ENCODE measurements at regions not wholly inside any gene's neighbourhood (a gene's known extent, or its start where the extent isn't known, plus 50 kb on each side); places are given as distances from the start of the nearest gene placed in this dataset.

DNA sequence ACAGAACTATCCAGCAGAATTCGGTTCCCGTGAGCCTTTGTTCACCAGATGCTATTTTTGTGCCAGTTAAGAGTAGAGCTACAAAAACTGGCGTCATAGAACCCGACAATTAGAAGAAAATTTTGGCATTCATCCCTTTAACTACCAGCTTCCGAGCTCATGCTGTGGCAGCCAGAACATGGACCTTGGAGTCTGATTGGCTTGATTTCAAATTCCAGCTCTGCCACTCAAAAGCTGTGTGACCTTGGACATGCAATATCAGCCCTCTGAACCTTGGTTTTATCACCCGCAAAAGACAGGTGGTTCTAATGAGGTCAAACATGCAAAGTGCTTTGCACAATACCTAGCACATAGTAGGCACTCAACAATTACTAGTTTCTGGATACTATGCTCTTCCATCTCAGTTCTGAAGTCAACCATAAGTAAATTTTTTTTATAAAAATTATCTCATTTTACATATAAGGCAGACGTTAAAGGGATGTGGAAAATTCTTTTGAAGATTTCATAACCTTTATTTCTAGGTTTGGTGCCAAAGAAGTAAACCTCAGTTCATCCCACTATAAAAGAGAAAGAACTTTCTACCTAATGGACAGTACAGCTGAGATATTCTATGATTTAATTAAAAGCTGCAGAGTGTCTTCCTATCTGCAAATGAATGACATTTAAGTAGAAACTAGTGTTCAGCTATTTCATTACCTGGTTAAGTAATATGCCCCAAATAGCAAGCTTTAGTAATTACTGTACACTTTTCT, 331.5 kb downstream of the HAPSTR1 start:
- DNase-seq = no peak

DNA sequence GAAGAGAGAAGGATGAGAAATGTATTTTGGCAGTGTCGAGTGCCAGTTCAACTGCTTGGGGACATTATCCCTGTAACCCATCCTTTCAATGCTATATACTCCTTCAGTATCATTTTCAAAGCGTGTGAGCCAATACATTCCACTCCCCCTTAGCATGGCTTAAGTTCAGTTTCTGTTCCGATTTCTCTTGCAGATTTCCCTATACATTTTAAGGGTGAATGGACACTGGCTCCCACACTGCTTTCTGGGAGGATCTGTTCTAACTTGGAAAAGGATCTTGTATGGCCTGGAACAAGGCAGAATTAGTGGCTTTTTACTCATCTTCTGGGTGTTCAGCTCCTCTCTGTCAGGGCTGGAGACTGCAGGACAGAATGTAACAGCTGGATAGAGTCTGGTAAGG, 333.8 kb downstream of the HAPSTR1 start:
- DNase-seq = no peak

- no peak for DNase-seq
Measured at GRCh38 chr16:9428355-9429005, 337.0 kb downstream of the HAPSTR1 start.

DNA sequence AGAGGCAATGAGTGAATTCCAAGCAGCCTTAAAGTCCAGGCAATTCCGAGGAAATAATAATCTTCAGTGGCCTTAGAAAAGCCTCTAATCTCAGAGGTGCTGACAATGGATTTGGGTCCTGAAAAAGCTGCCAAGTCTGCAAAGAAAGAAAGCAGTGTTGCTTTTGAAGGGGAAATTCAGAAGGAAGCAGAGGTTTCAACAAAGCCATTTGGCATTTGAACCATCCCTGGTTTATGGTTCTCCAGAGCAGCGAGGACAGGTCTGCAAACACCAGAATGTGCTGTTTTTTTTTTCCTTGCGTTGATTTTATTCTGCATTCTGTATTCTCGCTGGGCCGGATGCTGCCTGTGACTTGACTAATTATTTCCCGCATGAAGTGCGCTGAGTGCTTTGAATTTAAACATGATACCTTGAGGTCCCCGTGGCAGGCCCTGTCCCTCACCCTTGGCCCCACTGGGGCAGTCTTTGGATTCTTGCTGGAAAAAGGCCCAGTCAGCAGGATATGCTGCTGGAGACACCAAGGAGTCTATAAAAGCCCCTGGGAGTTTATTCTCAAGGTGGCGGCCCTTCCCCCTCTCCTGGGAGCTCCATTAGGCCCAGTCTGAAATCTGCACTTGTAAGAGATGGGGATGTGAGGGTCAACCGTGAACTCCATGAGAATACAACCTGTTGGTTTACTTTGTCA, 338.3 kb downstream of the HAPSTR1 start:
- no peak for DNase-seq

DNA sequence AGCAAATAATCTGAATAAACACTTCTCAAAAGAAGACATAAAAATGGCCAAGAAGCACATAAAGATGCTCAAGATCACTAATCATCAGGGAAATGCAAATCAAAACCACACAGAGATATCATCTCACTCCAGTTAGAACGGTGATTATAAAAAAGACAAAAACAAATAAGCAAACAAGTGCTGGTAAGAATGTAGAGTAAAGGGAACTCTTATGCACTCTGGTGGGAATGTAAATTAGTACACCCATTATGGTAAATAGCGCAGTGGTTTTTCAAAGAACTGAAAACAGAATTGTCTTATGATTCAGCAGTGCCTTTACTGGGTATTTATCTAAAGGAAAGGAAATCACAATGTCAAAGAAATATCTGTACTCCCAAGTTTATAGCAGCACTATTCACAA, 343.2 kb downstream of the HAPSTR1 start:
- no peak for DNase-seq

DNA sequence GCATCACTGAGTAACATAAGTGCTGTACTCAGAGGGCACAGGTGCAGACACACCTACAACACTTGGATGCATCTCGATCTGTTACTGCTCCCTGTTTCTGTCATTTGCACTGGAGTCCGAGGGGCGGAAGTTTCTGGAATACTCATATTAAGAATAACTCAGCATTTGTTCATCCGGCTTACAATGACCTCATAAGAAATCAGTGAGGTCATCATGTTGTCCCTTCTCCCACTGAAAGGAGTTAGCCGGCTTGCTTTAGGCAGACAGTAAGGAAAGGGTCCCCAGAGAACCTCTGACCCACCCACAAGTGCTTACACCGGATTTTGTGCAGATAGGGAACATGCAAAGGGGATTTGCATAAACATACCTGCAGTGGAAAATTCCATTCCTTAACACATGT, 344.7 kb downstream of the HAPSTR1 start:
- DNase-seq = no peak

GRCh38 chr16:9437115-9437514, 345.7 kb downstream of the HAPSTR1 start:
- no peak for DNase-seq

DNA sequence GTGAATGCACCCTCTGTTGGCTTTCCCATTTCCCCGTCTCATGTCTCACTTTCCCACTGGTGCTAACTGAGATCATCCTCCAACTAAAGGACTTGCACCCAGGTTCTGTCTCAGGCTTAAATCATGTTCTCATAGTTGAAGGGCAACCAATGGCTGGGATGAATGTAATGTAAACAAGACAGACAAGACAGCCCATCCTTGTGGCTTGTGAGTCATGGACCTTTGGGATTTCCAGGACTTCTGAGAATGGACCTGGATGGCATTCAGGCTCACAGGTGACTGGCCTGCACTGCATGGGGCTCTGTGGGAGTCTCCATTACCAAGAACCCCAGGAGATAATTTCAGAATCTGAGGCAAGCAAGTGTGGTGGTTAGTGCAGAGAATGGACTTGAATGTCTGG, 347.5 kb downstream of the HAPSTR1 start:
- no peak for DNase-seq

DNA sequence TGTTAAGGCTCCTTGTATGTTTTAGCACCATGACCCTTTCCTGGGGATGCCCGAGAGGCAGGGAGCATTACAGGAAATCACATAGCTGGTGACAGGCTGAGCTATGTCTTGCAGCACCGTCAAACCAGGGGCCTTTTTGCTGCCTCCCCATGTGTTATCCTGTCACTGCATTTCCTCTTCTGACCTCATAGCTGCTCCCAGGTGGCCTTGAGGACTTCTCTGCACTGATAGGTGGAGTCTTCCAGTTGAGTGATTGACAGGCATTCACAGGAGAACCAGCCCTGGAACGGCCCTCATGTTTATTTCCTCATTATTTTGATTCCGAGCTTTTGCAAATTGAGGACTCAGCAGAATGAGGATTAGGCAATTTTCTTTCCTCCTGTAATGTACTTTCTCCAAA, 349.6 kb downstream of the HAPSTR1 start:
- no peak for DNase-seq

DNA sequence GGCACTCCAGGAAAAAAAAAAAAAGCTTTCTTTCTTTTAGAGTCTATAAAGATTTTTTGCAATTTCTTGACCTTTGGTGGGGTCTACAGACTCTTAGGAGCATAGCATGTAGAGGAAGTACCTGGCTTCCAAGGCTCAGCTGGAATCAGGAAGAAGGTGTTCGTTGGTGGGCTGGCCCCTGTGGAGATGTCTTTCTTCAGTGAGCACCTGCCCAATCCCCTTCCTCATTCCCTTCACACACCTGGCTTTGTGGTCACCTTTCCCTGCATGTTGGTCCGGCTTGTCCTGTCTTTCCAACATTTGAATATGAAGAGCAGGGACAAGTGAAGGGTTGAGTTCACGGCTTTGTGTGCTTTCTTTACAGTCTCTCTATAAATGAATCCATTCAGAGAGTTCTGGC, 352.4 kb downstream of the HAPSTR1 start:
- no peak for DNase-seq

DNA sequence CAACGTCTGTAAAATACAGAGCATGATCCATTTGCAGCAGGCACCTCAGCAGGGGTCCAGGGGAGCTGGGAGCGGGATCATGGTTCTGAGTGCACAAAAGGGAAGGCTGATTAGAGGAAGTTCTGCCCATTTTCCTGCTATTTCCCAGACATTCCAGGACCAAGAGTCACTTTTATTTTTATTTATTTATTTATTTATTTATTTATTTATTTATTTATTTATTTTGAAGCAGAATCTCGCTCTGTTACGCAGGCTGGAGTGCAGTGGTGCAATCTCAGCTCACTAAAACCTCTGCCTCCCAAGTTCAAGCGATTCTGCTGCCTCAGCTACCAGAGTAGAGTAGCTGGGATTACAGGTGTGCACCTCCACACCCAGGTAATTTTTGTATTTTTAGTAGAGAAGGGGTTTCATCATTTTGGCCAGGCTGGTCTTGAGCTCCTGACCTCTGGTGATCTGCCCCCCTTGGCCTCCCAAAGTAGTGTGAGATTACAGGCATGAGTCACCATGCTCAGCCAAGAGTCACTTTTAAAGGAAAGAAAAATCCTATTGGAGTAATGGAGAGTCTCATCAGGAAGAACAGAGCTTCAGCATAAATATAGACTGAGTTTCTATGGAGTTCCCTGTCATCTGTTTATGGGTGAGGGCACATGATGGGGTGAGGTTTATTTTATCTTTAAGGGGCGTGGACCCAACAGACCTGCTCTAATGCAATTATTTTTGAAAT, 355.2 kb downstream of the HAPSTR1 start:
- no peak for DNase-seq

DNA sequence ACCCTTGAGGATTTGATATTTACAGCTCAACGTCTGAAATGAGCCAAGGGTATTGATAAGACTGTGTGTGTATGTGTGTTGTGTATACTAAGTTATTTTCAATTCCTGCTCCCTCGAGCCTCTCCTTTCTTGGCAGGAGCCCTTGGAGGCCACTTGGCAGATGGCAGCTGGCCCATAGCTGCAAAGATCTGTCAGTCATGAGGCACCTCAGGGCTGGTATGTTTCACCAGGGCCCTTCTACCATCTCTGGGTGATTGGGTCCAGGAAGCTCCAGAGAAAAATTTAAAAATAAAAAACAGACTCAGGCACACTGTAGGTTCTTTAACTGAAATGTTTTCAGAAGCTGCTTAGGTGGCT, 355.7 kb downstream of the HAPSTR1 start:
- DNase-seq = no peak

DNA sequence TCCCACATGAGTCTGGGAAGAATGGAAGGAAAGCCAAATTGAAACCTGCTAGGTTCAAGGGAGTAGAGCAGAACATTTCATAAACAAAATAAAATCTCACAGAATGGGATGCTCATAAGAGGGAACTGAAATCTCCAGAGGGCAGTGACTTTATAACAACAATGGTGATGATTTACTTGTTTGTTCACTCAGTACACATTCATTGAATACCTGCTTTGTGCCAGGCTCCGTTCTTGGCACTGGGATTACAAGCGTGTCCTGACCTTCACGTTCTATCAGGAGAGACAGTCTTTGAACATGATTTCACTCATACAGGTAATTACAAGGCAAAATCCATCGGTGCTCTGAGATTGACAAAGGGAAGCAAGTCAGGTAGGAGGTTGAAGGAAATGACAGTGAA, 356.3 kb downstream of the HAPSTR1 start:
- DNase-seq = no peak

DNA sequence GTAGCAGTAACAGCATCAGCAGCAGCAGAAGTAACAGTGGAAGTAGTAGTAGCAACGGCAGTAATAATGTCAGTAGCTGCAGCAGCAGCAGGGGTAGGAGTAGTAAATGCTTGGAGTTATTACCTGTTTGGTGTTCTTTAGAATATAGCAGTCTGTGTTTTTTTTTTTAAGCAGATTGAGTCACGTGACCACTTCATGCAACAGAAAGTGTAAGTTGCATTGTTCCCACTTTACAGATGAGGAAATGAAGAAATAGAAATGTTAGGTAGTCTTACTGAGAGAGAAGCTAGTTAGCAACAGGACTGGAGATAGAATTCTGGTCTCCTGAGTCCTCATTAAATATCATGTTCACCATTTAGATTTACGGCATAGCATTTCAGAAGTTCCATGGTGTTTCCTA, 358.2 kb downstream of the HAPSTR1 start:
- DNase-seq = no peak

GRCh38 chr16:9457215-9457614, 365.8 kb downstream of the HAPSTR1 start:
- DNase-seq = no peak

GRCh38 chr16:9458816-9459215, 367.4 kb downstream of the HAPSTR1 start:
- DNase-seq = no peak

GRCh38 chr16:9462984-9463383, 371.5 kb downstream of the HAPSTR1 start:
- DNase-seq = no peak

DNA sequence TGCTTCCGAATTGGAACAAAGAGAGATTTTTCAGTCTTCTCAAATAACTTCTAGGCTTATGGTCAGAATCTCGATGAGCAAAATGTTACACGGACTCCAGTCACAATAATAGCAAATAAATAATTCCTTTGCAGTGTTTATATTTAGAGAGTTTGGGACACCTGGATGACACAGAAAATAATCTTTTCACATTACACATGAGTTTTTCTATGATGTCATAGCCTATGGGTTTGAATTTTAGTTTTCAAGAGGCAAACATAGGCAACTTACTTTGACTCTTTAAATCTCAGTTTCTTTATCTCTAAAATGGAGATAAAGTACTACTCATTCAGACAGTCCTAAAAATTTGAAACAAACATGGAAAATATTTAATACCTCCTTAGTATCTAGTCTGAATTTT, 372.0 kb downstream of the HAPSTR1 start:
- no peak for DNase-seq

DNA sequence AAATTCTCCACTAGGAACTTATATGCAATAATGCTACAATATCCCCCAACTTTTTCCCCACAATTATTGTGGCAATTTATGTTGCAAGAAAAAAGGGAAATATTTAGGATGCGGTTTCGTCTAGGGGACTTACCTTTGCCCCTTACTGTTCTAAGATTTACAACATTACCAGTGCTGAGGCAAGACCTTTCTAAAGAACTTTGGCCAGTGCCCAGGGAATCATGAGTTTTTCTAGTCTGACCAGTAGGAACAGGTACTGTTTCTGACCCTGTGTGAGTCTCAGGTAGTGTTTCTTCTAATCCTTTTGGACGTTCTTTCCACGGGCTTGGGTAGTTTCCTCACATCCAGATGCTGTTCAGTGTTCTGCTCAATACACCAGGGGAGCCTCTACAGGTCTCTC, 373.7 kb downstream of the HAPSTR1 start:
- DNase-seq = no peak

- DNase-seq = no peak
Measured at GRCh38 chr16:9469512-9469911, 378.1 kb downstream of the HAPSTR1 start.

DNA sequence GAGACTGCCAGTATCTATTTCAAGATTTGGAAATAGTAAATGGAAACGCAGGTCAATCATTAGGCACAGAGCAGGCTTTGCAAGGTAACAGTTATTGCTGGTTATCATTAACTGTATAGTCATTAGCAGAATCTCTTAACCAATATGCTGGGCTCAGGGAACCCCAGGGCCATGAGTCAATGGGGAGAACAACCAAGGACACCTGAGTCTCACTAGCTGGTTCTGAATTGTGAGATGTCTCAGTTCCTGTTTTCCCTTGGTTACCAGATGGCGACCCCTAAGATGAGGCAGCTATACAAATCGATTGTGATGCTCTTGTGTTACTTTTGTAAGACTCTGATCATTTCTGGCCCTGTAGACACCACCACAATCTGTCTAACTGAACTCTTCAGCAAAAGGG, 385.3 kb downstream of the HAPSTR1 start:
- DNase-seq = no peak

DNA sequence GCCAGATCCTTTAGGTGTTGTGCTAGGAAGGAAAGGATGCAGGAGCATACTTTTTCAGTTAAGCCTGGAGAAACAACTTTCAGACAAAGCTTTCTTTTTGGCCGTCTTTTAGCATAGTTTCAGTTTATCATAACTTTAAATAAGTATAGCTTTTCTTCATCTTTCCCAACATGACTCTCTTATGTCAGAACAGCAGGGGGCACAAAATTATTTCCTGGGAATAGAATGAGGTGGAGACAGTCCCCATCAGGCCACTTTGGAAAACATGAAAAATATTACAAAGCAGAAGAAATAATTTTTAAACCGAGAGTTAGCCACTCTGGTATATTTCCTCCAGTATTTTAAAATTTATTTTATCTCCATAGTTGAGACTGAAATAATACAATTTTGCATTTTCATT, 387.6 kb downstream of the HAPSTR1 start:
- DNase-seq = no peak

DNA sequence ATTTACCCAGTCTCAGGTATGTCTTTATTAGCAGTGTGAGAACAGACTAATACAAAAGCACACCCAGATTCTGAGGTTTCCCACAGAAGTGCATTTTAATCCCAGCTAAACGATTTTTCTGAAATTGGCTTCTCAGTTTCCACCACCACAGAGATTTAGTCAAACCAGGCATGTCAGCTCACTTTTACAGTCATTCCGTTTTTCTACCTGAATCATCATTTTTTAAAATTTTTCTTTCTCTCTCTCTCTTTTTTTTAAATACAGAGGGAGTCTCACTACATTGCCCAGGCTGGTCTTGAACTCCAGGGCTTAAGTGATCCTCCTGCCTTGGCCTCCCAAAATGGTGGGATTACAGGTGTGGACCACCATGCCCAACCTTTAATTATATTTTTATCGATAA, 389.1 kb downstream of the HAPSTR1 start:
- DNase-seq = no peak

Data from HCEC 1CT (cell line).